AG10803 (cell line): ENCODE measurements at regions not wholly inside any gene's neighbourhood (a gene's known extent, or its start where the extent isn't known, plus 50 kb on each side); places are given as distances from the start of the nearest gene placed in this dataset.

Experiments used
- DNase-seq: peaks from one replicate; pipeline ENCODE4 v3.0.0; 2010; ENCODE audit warnings: low read depth
- H3K4me3 ChIP-seq: 2 replicates; pipeline ENCODE4 v1.5.1; 2011; ENCODE audit warnings: mild to moderate bottlenecking, low read length, control low read depth
- TF ChIP-seq, protein P1 (sequence below): conservative IDR thresholded peaks from 2 replicates; pipeline ENCODE4 v1.5.1; 2011; ENCODE audit warnings: mild to moderate bottlenecking, low read length, control low read depth, inconsistent platforms

DNA sequence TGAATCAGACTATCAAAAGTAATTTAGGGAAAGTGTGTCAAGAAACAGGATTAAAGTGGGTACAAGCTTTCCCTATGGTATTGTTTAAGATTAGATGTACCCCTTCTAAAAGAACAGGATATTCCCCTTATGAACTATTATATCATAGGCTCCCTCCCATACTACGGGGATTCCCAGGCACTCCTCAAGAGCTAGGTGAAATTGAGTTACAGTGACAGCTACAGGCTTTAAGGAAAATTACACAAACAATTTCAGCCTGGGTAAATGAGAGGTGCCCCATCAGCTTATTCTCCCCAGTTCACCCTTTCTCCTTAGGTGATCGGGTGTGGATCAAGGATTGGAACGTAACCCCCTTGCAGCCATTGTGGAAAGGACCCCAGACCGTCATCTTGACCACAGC is 240.8 kb upstream of the CNTN6 start:
- TF ChIP-seq, protein P1, sequence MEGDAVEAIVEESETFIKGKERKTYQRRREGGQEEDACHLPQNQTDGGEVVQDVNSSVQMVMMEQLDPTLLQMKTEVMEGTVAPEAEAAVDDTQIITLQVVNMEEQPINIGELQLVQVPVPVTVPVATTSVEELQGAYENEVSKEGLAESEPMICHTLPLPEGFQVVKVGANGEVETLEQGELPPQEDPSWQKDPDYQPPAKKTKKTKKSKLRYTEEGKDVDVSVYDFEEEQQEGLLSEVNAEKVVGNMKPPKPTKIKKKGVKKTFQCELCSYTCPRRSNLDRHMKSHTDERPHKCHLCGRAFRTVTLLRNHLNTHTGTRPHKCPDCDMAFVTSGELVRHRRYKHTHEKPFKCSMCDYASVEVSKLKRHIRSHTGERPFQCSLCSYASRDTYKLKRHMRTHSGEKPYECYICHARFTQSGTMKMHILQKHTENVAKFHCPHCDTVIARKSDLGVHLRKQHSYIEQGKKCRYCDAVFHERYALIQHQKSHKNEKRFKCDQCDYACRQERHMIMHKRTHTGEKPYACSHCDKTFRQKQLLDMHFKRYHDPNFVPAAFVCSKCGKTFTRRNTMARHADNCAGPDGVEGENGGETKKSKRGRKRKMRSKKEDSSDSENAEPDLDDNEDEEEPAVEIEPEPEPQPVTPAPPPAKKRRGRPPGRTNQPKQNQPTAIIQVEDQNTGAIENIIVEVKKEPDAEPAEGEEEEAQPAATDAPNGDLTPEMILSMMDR = no peak
- DNase-seq = no peak
- H3K4me3 ChIP-seq = no peak overlapping the region

DNA sequence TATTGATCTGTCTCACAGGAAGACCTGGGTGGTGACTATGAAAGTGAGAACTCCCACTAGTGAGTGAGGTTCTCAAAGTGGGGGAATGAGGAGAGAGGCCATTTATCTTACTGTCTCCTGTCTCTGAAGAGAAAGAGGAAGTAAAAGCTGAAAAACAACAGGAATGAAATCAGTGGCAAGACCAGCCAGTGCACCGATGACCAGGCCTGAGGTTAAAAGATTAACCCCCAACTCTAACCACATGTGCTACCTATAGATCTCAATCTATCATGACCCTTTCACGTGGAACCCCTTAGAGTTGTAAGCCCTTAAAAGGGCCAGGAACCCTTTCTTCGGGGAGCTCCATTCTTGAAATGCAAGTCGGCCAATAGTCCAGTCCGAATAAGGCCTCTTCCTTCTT is 239.3 kb upstream of the CNTN6 start:
- TF ChIP-seq, protein P1 = no peak
- H3K4me3 ChIP-seq = no peak overlapping the region
- DNase-seq = no peak

DNA sequence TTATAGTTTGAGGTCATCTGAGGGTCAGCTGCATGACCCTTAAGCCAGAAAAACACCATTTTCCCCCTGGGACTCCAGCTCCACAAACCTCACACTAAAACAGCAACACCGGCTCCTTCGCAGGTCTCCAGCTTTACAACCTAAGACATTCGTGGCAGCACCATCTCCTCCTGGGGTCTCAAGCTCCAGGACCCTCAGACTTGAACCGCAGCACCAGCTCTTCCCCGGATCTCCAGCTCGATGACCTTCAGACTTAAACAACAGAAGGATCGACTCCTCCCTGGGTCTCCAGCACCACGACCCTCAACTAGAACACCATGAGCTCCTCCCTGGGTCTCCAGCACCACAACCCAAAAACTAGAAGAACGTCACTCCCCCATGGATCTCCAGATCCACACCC is 233.7 kb upstream of the CNTN6 start:
- TF ChIP-seq, protein P1 = no peak
- H3K4me3 ChIP-seq = no peak overlapping the region
- DNase-seq = no peak

DNA sequence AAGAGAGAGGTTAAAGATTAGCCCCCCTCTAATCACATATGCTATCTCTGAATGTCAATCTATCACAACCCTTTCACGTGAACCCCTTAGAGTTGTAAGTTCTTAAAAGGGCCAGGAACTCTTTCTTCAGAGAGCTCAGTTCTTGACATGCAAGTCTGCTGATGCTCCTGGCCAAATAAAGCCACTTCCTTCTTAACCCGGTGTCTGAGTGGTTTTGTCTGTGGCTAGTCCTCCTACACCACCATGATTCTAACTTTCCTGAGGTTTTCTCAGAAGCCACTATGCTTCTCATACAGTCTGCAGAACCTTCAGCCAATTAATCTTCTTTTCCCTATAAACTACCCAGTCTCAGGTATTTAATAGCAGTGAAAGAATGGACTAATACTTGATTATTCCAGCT is 231.1 kb upstream of the CNTN6 start:
- DNase-seq = no peak
- TF ChIP-seq, protein P1 = no peak
- no peak overlapping the region for H3K4me3 ChIP-seq

DNA sequence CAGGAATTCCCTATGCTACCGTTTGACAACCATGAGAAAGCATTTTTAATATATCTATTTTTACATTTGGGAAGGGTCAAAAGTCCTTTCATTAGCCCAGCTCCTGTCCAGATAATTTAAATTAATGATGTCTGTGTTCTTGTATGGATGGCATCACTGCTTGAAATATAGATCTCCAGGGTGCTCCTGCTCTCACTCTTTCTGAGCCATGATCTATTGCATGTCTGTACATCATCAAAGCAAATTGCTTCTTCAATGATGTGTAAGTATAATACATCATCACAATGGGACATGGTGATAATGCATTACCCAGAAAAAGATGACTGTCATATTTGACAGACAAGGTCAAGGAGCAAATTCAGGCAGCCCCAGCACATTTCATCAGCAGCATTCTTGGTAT is 223.6 kb upstream of the CNTN6 start:
- TF ChIP-seq, protein P1 = no peak
- H3K4me3 ChIP-seq = no peak overlapping the region
- no peak for DNase-seq

DNA sequence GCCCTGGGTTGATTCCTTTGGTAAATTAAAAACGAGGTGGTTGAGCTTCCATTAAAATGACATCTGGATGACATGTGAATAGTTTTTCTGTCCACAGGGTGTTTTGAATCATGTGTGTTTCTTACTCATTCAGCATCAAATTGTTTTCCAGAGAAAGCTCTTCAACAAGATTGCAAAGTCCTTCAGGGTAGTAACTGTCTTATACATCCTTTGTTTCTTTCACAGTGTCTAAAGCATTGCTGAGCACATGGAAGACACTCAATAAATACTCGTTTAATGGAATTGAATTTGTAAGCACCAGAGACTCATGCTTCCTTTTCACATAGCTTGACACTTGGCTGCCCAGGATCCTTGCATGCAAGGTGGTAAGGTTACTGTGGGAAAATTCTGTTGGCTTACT is 223.1 kb upstream of the CNTN6 start:
- DNase-seq = no peak
- H3K4me3 ChIP-seq = no peak overlapping the region
- TF ChIP-seq, protein P1 = no peak

DNA sequence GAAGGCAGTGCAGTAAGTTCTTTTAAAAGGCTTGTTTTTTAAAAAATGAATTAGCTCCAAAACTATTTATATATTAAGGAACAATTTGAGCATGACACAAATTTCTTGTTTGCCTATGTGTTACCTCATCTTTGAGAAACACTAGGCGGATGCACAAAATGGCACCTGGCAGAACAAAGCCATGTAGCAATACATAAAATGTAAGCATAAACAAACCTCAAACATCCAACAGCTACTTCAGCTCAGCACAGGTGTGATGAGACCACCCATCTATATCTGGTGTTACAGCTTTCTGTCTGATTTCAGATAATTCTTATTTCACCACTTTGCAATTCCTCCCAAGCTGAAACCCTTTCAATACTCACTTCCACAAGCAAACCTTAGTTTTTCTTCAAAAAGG is 221.2 kb upstream of the CNTN6 start:
- DNase-seq = no peak
- TF ChIP-seq, protein P1 = no peak

More for the DNA sequence above, 221.2 kb upstream of the CNTN6 start:
- H3K4me3 ChIP-seq = no peak overlapping the region
